Stimulated activated CD4-positive, alpha-beta T cell treated with anti-CD3 and anti-CD28 coated beads, TNF-alpha, amount 100 ng/mL, for 1 hour (primary cell): ENCODE measurements at regions not wholly inside any gene's neighbourhood (a gene's known extent, or its start where the extent isn't known, plus 50 kb on each side); places are given as distances from the start of the nearest gene placed in this dataset.

Experiments used
- DNase-seq, 3 donors: peaks; one replicate each; pipeline ENCODE4 v3.0.0-alpha.2; 2020; ENCODE audit warnings: low read depth in 3 of 3, low spot score in 1 of 3

DNA sequence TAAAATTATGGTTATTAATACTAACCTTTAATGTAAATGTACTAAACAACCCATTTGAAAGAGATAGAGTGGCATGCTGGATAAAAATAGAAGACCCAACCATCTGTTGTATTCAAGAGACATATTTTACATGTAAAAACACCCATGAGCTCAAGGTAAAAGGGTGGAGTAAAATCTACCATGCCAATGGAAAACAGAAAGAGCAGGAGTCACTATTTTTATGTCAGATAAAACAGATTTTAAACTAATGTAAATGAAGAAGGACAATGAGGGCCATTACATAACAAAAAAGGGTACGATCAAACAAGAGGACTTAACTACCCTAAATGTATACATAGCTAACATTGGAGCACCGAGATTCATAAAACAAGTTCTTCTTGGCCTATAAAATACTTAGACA is 66.3 kb downstream of the ITM2A start:
- no peak for DNase-seq

DNA sequence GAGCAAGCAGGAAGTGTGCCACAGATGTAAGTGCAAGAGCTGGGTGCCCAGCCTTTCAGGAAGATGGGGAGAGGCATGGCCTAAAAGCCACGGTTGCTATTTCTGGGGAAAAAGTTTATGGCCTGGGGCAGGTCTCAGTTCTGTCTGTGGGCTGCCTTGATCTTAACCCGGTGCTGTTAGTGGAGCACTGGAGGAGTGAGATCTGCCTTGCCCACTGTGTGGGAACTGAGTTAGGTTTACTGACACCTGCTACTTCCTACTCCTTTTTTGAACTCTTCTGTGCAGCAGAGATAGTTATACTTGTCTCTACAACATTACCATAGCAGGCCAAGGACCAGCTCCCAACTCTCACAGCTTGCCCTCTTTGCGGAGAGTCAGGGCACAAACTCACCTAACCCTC is 76.5 kb downstream of the ITM2A start:
- DNase-seq: no peak

DNA sequence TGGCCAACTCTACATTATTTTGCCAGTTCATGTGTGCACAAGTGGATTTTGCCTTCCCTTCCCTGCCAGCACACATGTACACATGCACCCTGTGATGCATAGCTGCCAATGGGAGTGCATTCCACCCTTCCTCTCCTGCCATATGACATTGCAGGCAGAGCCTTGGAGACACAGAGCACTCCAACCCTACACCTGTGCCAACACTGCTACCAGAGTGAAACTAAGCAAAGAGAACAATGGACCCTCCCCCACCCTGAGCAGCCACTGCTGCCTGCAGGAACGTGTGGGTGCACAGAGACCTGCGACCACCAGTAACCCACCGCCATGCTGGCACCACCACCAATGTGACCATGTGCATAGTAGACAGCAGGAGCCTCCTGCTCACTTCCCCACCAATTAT is 78.4 kb downstream of the ITM2A start:
- no peak for DNase-seq

DNA sequence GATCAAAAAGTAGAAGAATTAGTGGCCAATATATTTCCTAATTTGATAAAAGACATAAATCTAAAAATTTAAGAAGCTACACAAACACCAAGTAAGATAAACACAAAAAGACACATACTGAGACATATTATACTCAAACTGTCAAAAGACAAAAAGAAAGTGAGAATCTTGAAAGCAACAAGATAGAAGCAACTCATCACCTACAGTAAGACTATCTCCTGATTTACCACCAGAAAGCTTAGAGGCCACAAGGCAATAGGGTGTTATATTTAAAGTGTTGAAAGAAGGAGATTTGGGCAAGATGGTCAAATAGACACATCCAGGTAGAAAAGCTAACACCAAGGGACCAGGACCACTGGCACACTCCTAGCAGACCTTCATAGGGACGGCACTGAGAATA is 79.4 kb downstream of the ITM2A start:
- DNase-seq: no peak

DNA sequence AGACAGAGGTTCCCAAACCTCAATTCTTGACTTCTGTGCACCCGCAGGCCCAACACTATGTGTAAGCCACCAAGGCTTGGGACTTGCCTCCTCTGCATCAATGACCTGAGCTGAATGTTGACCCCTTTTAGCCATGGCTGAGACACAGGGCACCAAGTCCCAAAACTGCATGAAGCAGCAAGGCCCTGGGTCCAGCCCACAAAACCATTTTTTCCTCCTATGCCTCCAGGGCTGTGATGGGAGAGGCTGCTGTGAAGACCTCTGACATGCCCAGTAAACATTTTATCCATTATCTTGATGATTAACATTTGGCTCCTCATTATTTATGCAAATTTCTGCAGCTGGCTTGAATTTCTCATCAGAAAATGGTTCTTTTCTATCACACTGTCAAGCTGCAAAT is 85.4 kb downstream of the ITM2A start:
- no peak for DNase-seq

DNA sequence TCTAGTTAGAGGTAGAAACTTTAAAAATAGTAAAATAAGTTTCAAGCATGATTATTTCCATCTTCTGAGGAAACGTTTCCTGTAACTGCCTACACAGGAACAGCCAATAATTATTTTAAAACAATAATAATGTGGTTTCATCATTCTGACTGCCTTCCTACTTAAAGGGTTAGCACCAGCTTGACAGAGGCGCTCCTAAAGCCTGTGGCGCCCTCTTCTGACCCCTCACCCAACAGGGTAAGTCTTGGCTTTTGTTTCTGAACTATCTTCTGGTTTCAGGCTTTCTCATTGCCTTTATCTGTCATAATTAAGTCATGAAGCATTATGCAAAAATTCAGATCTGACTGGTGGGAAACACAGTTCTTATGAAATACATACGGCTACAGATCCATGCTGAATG is 96.7 kb downstream of the ITM2A start:
- DNase-seq: peak; percentile 31 to 52 (median 45)

DNA sequence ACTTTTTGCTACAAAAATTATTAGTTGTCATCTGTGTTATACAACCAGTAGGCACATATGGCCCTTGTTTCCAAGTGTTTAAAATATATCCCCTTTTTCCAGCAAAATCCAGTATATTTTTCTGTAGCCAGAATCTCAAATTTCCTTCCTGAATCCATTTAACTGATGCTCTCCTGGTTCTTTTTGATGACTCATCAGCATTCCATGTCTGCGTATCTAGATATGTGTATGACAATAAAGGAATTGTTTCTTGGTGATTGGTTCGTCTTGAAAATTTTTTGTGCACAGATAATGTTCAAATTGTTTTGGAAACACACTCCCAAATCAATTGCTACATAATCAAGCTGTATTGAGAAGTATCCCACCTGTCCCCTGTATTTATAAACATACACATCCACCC is 98.3 kb downstream of the ITM2A start:
- no peak for DNase-seq

DNA sequence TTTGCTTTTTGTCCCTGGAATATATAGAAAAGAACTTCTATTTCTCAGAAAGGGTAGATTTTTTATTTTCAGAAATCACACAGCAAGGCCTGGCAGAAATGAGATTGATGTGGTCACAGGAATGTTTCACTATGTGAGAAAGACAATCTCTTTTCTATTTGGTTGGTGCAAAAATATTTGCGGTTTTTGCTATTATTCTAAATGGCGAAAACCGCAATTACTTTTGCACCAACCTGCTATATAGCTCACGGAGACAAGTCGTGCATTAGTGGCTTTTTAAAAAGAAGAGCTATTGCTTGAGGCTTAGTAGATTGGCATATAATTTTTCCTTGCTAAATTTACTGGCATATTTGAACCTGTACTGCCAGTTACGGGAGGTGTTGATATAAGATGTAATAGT is 100.4 kb downstream of the ITM2A start:
- DNase-seq: no peak

DNA sequence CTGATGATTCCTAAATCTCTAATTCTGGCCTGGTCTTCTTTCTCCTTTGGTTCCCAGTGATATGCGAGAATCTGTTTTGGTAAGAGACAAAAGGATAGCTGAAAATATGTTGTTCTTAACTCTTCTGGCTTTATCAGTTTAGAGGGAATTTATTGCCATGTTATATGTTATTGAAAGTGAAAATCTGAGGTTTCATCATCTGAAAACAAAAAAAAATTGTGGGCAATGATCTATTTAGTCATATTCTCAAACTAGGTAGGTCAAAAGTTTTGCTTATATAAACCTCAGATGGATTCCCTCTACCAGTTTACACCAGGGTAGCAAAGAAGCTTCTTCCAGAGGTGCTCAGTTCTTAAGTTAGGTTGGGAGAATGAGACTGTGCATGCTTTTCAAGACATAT is 103.6 kb downstream of the ITM2A start:
- DNase-seq: no peak

DNA sequence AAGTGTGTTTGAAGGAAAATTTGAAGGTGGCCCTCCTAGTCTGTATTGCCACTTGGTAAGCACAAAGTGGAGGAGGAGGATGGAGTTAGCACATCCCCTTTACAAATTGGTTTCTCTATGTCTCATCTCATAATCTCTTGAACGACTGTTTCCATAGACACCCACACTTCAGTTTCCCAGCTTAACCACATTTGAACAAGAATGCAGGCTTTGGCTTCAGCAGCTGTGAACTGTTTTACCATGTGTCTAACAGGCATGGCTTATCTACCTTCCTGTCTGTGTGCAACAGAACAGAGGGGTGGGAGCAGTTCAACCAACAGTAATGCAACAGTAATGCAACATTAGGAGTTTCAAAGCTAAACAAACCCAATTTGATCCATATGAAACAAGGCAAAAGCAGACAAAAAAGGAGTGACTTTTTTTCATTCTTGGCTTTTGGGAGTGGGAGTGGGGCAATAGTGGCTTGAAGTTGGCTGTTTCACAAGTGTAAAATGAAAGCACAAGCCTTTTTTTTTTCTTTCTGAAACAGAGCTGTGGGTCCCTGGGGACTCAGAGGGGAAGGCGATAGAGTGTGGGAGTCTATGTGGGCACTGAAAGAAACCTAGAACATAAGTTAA is 108.0 kb downstream of the ITM2A start:
- peak; percentile 3 to 9 (median 4) for DNase-seq

DNA sequence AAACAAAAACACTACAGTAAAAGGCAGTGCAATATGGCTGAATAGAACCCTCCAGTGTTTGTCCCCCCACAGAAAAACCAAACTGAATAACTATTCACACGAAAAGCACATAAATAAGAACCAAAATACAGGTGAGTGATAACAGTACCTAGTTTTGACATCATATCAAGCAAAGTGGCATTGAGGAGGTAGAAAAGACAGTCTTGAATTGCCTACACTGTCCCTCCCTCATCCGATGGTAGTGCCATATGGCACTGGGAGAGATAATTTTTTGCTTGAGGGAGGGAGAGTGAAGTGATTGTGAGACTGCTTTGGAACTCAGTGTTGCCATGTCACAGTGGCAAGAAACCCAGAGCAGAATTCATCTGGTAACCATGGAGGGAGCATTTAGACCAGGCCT is 99.2 kb downstream of the GPR174 start:
- no peak for DNase-seq

DNA sequence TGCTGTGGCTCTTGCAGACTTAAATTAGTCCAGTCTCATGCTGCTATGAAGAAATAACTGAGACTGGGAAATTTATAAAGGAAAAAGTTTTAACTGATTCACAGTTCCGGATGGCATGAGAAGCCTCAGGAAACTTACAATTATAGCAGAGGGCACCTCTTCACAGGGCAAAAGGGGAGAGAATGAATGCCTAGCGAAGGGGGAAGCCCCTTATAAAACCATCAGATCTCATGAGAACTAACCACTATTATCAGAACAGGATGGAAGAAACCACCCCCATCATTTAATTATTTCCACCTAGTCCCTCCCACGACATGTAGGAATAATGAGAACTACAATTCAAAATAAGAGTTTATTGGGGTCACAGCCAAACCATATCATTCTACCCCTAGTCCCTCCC is 91.4 kb downstream of the GPR174 start:
- no peak for DNase-seq

DNA sequence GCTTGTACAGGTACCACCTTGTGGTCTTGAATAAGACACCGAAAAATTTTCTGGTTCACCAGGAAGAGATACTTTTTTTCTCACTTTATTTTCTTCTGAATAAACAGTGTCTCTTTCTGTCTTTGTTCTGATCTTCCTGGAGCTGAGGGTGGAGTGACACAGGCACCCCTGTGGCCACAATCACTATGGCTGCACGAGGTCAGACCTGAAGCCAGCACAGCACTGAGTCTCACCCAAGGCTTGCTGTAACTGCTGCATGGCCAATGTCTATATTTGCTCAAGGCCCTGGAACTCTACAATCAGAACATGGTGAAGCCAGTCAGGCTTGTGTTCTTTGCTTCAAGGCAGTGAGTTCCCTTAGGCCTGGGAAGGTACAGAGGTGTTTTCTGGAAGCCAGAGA is 87.2 kb downstream of the GPR174 start:
- no peak for DNase-seq
